Stimulated activated memory B cell treated with anti-CD40 and anti-IgM and Interleukin-4, amounts not matched to agents 10 μg/mL and 1 μg/mL and 100 μg/mL, for 72 hours (primary cell): ENCODE measurements at regions not wholly inside any gene's neighbourhood (a gene's known extent, or its start where the extent isn't known, plus 50 kb on each side); places are given as distances from the start of the nearest gene placed in this dataset.
A peak's percentile ranks its signal among the peaks of the same experiment; 100 is the strongest.

Experiments used
- ATAC-seq: fragments of 150-1000 bp; cut with Tn5 transposase; 2 replicates; pipeline ENCODE4 v1.10.0; 2021
- H3K27ac Mint-ChIP-seq: one replicate; pipeline ENCODE4 v1.8.0; 2022; ENCODE audit warnings: mild to moderate bottlenecking, mixed read lengths
- H3K27me3 Mint-ChIP-seq: one replicate; pipeline ENCODE4 v1.8.0; 2022; ENCODE audit warnings: mixed read lengths
- H3K36me3 Mint-ChIP-seq: one replicate; pipeline ENCODE4 v1.8.0; 2022; ENCODE audit warnings: mixed read lengths
- H3K4me1 Mint-ChIP-seq: one replicate; pipeline ENCODE4 v1.8.0; 2022; ENCODE audit warnings: mixed read lengths
- H3K4me3 Mint-ChIP-seq: one replicate; pipeline ENCODE4 v1.8.0; 2022; ENCODE audit warnings: mild to moderate bottlenecking, moderate library complexity, mixed read lengths
- H3K9me3 Mint-ChIP-seq: one replicate; pipeline ENCODE4 v1.8.0; 2022; ENCODE audit warnings: mixed read lengths

DNA sequence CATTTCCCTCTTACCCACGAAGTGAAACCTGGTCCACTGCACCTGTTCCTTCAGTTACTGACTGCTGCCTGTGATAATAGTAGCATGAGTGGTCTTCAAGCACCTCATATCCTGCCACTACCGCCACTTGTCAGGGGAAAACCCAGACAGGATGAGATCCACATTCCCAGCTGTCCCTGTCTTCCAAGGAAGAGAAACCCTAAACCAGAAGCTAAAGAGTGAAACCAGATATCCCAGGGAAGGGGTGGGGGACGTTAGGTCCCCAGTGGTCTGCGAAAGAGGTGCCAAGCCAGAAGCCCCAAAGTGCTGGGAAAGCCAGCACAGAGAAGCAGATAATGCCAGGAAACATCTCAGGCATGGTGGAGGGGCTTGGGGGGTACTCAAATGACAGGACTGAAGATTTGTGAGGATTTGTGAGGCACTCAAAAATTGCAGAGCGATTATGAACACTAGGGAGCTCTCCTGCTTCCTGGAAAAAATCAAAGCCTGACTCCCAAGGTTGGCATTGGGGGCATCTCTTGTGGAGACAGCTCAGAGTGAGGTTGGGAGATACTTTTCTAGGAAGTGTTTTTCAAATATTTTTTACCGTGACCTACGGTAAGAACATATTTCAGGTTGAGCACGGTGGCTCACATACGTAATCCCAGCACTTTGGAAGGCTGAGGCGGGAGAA is 77.9 kb downstream of the TMEM30B start:
- no peak for ATAC-seq
- peaks cover 19% of the 10 kb centered on the region for H3K27me3 Mint-ChIP-seq
- no peaks in the 10 kb centered on the region for H3K9me3 Mint-ChIP-seq
- peaks cover 5% of the 10 kb centered on the region for H3K4me1 Mint-ChIP-seq
- H3K36me3 Mint-ChIP-seq = no peaks in the 10 kb centered on the region
- H3K4me3 Mint-ChIP-seq = no peak overlapping the region
- no peak overlapping the region for H3K27ac Mint-ChIP-seq

DNA sequence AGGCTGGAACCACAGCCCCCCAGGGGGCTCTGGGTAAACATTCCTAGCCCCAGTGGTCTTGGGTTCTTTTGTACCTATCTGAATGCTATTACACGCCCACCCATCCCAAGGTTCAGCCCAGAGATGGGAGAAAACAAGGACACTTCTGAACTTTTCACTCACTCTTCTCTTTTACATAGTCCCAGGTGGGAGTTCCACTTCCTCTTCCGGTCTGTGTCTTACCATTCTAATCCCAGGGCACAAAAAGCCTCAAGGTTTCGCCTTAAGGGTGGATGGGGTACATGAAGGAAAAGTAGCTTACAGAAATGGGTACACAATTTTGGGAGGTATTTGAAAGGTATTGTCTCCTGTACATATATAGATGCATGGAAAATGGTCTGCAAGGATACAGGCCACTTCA is 79.0 kb downstream of the TMEM30B start:
- Mint-ChIP-seq H3K27ac (no peak overlapping the region), H3K4me3 (no peak overlapping the region), H3K36me3 (no peaks in the 10 kb centered on the region), H3K27me3 (peaks cover 19% of the 10 kb centered on the region), H3K4me1 (peaks cover 5% of the 10 kb centered on the region), H3K9me3 (no peaks in the 10 kb centered on the region)
- no peak for ATAC-seq

DNA sequence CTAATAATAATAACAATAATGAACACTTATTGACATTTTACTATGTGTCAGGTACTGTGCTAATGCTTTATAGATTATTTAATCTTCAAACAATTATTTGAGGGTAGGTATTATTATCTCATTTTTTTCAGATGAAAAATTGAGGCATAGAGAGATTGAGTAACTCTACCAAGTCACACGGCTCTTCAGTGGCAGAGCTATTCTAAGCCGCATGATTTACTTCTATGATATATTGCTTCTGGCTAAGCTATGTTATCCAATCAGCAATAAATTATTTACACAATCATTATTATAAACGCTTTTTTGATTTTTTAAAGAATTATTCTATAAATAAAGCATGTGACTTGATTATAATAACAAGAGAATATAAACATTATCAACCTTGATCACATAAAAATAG is 80.0 kb downstream of the TMEM30B start:
- ATAC-seq = no peak
- no peak overlapping the region for H3K27ac Mint-ChIP-seq
- H3K4me1 Mint-ChIP-seq = peaks cover 5% of the 10 kb centered on the region
- H3K4me3 Mint-ChIP-seq = no peak overlapping the region
- H3K9me3 Mint-ChIP-seq = no peaks in the 10 kb centered on the region
- peaks cover 21% of the 10 kb centered on the region for H3K27me3 Mint-ChIP-seq
- H3K36me3 Mint-ChIP-seq = no peaks in the 10 kb centered on the region

DNA sequence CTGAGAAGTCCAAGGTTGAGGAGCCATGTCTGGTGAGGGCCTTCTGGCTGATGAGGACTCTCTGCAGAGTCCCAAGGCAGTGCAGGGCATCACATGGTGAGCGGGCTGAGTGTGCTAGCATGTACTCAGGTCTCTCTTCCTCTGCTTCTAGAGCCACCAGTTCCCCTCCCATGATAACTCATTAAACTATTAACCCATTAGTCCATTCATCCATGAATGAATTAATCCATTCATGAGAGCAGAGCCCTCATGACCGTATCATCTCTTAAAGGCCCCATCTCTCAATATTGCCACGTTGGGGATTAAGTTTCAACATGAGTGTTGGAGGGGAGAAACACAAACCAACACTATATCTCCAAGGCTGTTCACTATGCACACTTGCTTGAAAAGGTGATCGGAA is 83.7 kb downstream of the TMEM30B start:
- no peak overlapping the region for H3K4me3 Mint-ChIP-seq
- H3K27me3 Mint-ChIP-seq = peaks cover 27% of the 10 kb centered on the region

DNA sequence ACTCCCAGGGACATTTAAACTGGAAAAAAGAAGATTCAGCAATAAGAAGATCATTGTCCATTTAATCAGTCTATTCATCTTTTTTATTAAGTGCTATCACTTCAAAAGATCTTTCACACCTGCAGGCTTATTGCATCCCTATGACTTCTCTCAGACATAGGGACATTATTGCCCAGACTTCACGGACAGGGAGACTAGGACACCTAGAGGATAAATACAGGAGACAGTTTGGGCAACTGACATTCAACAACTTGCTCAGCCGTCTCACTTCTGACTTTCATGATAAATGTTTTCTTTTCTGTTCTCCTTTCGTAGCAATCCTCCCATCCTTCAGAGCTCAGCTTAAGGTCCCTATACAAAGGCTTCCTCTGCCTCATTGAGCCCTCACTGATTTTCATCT is 84.3 kb downstream of the TMEM30B start:
- no peak overlapping the region for H3K4me3 Mint-ChIP-seq
- H3K27ac Mint-ChIP-seq = no peak overlapping the region
- peaks cover 9% of the 10 kb centered on the region for H3K9me3 Mint-ChIP-seq
- H3K27me3 Mint-ChIP-seq = peaks cover 27% of the 10 kb centered on the region
- ATAC-seq = no peak
- no peaks in the 10 kb centered on the region for H3K4me1 Mint-ChIP-seq
- peaks cover 6% of the 10 kb centered on the region for H3K36me3 Mint-ChIP-seq

More for the DNA sequence above, 83.7 kb downstream of the TMEM30B start:
- Mint-ChIP-seq H3K9me3 (peaks cover 9% of the 10 kb centered on the region), H3K36me3 (peaks cover 6% of the 10 kb centered on the region), H3K4me1 (peaks cover 5% of the 10 kb centered on the region), H3K27ac (no peak overlapping the region)
- no peak for ATAC-seq

DNA sequence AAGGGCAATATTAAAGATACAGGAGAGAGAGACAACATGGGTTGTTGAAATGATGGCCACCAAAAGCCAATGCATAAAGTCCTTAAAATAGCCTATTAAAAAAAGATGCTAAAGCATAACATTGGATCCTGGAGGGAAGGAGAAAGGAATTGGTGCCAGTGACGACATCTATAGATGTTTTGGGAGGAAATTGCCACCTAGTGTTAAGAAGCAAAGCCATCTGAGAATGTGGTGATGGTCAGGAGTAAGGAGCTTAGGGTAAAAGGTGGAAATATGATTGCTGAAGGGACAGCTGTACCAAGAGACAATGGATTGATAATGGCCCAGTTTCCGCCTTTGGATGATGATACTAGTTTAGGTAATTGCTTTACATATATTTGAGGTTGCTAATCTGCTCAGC is 85.1 kb downstream of the TMEM30B start:
- Mint-ChIP-seq H3K27me3 (peaks cover 33% of the 10 kb centered on the region), H3K4me3 (no peak overlapping the region), H3K36me3 (peaks cover 6% of the 10 kb centered on the region), H3K4me1 (no peaks in the 10 kb centered on the region), H3K27ac (no peak overlapping the region), H3K9me3 (peaks cover 9% of the 10 kb centered on the region)
- no peak for ATAC-seq

DNA sequence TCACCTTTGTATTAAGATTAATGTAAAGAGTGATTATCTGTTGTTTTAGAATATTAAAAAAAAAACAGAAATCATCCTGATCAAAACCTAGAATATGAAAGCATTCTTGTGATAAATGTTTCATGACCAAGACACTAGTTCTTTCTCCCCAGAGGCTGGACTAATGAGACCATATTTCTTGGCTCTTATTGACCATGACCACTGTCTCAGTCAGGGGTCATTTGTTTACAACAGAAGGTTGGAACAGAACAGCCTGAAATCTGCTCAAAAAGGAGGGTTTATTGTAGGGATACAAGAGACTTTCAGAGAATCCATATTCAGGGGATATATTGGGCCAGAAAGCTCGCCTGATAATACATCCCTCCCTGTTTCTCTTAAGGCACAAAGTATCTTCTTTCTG is 87.7 kb downstream of the TMEM30B start:
- Mint-ChIP-seq H3K27me3 (peaks cover 43% of the 10 kb centered on the region), H3K4me3 (no peak overlapping the region), H3K36me3 (peaks cover 6% of the 10 kb centered on the region), H3K27ac (no peak overlapping the region), H3K9me3 (peaks cover 9% of the 10 kb centered on the region), H3K4me1 (peaks cover 11% of the 10 kb centered on the region)
- no peak for ATAC-seq

DNA sequence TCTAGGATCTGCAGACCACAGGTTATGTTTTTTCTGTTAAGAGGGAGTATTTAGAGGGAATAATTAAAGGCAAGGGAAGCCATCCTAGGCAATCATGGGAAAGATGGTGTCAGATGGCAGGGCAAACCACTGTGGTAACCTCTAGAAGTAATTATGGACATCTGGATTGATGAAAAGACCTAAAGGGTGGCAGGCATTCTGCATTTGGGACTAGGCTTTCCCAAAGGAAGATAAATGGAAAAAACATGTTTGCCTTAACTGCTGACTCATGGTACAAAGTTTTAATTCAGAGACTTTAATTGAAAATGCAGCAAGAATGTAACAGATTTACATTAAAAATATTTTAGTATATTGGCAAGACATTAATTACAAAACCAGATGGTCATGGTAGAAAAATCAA is 88.1 kb downstream of the TMEM30B start:
- peaks cover 43% of the 10 kb centered on the region for H3K27me3 Mint-ChIP-seq
- no peak overlapping the region for H3K4me3 Mint-ChIP-seq
- peaks cover 9% of the 10 kb centered on the region for H3K9me3 Mint-ChIP-seq
- no peak for ATAC-seq
- peaks cover 11% of the 10 kb centered on the region for H3K4me1 Mint-ChIP-seq
- peaks cover 6% of the 10 kb centered on the region for H3K36me3 Mint-ChIP-seq
- no peak overlapping the region for H3K27ac Mint-ChIP-seq

DNA sequence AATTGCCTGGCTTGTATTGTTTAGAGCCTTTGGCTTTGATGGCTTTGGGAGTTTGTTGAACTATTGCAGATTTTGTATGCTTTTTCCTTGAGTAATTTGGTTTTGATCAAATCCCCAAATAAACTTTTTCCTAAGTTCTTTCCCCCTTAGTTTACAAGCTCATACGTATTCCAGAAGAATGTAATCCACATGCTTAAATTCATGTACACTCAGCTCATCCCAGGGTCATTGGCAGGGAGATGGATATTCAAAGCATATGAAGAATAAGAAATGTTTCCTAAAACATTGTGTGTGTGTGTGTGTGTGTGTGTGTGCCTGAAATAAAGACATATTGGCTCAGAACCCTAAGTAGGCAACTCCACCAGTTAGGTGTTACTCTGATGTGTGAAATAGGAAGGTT is 89.4 kb downstream of the TMEM30B start:
- peaks cover 9% of the 10 kb centered on the region for H3K9me3 Mint-ChIP-seq
- ATAC-seq = no peak
- H3K27me3 Mint-ChIP-seq = peaks cover 43% of the 10 kb centered on the region
- no peak overlapping the region for H3K4me3 Mint-ChIP-seq
- peaks cover 6% of the 10 kb centered on the region for H3K36me3 Mint-ChIP-seq
- no peak overlapping the region for H3K27ac Mint-ChIP-seq
- H3K4me1 Mint-ChIP-seq = peaks cover 11% of the 10 kb centered on the region

DNA sequence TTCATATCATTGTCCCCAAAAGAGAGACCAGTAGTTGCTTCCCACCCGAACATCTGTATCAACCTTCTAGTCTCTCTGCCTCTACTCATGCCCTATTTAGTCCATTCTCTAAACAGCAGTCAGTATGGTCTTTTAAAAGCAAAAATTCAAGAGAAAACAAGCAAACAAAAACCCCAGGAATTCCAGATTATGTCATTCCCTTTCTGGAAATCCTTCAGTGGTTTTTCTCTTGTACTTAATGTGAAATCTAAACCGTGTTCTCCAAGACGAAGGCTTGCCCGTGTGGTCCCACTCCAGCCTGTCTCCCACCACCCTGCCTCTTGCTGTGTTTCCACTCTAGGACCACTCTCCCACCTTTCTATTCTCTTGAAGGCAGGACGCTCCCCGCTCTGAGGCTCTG is 90.8 kb downstream of the TMEM30B start:
- no peak overlapping the region for H3K4me3 Mint-ChIP-seq
- H3K36me3 Mint-ChIP-seq = peaks cover under 1% of the 10 kb centered on the region
- H3K4me1 Mint-ChIP-seq = peaks cover 11% of the 10 kb centered on the region
- no peak for ATAC-seq
- H3K9me3 Mint-ChIP-seq = peaks cover 2% of the 10 kb centered on the region
- no peak overlapping the region for H3K27ac Mint-ChIP-seq
- H3K27me3 Mint-ChIP-seq = peaks cover 44% of the 10 kb centered on the region

DNA sequence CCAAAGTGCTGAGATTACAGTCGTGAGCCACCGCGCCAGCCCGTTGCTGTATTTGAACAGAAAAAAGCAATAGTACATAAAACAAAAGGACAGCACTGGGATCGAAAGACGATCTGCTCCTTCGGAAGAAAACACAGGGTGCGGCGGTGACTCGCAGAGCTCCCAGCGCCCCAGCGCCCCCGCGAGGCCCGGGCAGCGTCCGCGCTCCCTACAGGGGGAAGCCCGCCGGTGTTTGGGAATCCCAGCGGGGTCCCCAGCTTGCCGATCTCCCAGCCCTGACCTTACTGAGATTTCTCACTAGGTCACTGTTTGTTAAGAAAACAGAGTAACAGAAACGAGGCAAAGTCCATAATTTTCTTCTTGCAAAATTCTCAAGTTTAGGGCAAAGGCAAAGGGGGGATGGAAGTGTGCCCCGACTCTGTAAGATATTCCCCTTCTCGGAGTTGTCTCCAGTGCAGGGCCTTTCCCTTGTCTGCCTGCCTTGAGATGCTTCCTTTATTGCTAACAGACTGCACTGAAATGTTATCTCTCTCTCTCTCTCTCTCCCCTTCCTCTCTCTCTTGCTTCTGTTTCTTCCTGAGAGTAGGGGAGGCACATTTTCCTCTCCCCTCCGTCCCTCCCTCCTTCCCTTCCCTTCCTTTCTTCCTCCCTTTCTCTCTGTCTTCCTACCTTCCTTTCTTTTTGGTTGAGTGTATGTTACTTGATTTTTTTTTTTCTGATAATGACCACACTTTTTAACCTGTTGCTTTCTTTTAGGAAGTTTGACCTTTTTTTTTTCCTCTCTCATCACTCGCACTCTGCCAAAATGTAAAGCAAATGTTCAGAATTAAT is 91.9 kb downstream of the TMEM30B start:
- peak; percentile 60 for ATAC-seq
- Mint-ChIP-seq H3K36me3 (no peaks in the 10 kb centered on the region), H3K4me1 (peaks cover 11% of the 10 kb centered on the region), H3K4me3 (peak overlapping the region; percentile 32), H3K27me3 (peaks cover 48% of the 10 kb centered on the region), H3K27ac (no peak overlapping the region), H3K9me3 (no peaks in the 10 kb centered on the region)

DNA sequence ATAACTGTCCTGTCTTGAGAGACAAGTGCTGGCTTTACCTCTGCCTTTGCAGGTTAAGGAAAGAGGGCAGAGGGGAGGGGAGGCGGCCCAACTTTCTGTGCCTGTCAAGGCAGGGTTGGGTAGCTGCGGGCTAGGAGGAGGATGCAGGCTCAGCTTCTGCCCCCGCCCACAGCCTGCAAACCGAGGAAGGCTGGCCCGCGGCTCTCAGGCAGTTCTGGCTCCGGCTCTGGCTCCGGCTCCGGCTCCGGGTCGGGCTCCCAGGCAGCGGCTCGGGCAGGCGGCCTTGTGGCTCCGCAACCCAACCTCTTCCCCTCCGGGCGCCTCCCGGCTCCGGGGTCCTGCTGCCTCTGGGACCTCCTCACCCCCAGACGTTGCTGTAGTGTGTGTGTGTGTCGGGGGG is 92.9 kb downstream of the TMEM30B start:
- ATAC-seq = no peak
- Mint-ChIP-seq H3K4me1 (peaks cover 11% of the 10 kb centered on the region), H3K9me3 (no peaks in the 10 kb centered on the region), H3K27ac (no peak overlapping the region), H3K27me3 (peaks cover 48% of the 10 kb centered on the region), H3K36me3 (no peaks in the 10 kb centered on the region), H3K4me3 (no peak overlapping the region)

DNA sequence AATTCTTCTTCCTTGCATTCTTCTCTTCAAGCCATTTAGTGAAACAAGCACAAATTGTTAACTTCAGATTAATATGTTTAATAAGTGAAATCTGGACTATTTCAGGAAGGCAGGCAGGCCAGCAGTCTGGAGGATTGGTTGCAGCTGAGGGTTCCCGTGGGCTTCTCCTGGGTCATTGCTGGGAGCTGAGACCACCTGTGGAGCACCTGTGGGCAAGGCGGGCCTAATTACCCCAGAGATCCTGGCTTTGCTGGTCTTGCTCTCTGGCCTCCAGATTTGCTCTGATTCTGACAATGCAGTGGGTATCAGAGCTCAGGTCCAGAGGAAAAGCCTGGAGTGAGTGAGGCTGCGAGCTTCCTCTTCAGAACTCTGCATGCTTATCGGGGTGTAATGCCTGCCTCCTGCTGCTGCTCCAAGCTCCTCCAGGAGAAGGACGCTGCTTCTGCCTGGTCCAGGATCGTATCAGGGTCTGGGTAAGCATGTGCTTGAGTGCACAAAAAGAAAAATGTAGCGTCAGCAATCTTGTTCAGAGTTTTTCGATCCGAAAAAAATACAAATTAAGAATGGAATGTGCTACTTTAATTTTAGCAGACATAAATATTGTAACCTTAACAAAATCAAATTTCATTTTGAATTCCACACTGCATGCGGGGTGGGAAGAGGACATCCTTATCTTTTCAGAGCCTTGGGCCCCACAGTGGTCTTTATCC is 93.8 kb downstream of the TMEM30B start:
- Mint-ChIP-seq H3K9me3 (no peaks in the 10 kb centered on the region), H3K4me3 (no peak overlapping the region)
- no peak for ATAC-seq

DNA sequence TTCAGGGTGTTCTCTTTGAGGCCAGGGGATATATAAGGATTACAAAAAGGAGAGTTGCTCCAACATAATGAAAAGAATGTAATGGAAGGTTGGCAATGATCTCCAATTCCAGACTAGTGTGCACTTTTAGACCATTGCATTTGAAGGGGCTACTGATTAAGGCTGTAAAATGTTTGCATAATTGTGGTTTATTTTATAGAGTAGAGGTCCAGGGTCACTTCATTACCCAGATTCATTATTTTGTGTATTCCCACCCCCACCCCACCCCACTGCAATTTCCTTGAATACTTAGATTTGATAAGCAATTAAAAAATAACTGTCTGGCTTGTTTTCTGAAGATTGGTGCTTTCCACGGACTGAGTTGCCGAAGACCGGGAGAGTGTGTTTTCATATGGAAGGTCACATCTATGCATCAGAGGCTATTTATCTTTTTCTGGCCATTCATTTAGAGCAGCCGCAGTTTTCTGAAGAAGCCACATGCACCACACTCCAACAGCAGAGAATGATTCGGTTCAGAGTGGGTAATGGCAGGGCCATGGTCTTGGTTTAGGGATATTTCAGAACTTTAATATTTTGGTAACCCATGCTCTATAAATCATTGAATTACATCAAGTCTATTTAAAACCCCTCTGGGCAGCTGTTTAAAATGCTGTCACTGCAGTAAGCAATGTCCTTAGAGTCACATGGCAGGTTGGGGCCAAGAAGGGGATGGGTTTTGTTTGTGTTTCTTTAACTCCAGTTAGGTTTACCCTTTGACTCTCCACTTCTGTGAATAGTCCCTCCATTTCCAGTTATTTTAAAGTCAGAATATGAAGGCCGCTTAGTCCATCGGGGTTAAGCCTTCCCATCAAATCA is 94.6 kb downstream of the TMEM30B start:
- H3K27ac Mint-ChIP-seq = no peak overlapping the region
- no peak for ATAC-seq
- H3K36me3 Mint-ChIP-seq = no peaks in the 10 kb centered on the region
- H3K4me3 Mint-ChIP-seq = no peak overlapping the region
- no peaks in the 10 kb centered on the region for H3K9me3 Mint-ChIP-seq
- H3K4me1 Mint-ChIP-seq = peaks cover 11% of the 10 kb centered on the region
- H3K27me3 Mint-ChIP-seq = peaks cover 55% of the 10 kb centered on the region

More for the DNA sequence above, 93.8 kb downstream of the TMEM30B start:
- Mint-ChIP-seq H3K27me3 (peaks cover 48% of the 10 kb centered on the region), H3K4me1 (peaks cover 11% of the 10 kb centered on the region), H3K27ac (no peak overlapping the region), H3K36me3 (no peaks in the 10 kb centered on the region)

DNA sequence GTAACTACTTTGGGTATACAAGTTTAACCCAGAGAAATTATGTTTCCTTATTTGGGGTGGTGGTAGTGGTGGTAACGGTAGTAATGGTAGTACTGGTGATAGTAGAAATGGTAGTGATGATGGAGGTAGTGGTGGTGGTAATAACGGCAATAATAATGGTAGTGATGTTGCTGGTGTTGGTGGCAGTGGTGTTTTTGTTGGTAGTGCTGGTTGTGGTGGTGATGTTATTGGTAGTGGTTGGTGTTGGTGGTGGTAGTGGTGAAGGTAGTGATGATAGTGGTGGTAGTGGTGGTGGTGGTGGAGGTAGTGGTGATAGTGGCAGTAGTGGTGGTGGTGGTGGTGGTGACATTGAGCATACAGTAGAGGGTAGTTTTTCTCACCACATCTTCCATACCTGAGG is 95.6 kb downstream of the TMEM30B start:
- H3K27me3 Mint-ChIP-seq = peaks cover 48% of the 10 kb centered on the region
- no peak for ATAC-seq
- H3K4me3 Mint-ChIP-seq = no peak overlapping the region
- no peaks in the 10 kb centered on the region for H3K36me3 Mint-ChIP-seq
- peaks cover 11% of the 10 kb centered on the region for H3K4me1 Mint-ChIP-seq
- no peak overlapping the region for H3K27ac Mint-ChIP-seq
- H3K9me3 Mint-ChIP-seq = no peaks in the 10 kb centered on the region
